ENCODE measurements at regions not wholly inside any gene's neighbourhood (a gene's known extent, or its start where the extent isn't known, plus 50 kb on each side); places are given as distances from the start of the nearest gene placed in this dataset.

- no peak for DNase-seq (ENCODE audit: low spot score)
- in situ Hi-C loops (cut with MboI; ENCODE audit: low pct_unique_long_range_greater_than_20kb, low sequenced_read_pairs, unreplicated experiment), result no loop called here
- TF ChIP-seq CTCF (IDR thresholded peaks at IDR 0.05; ENCODE audit: extremely low read depth, insufficient read depth, missing control alignments), result no peak
Measured at GRCh38 chr4:71907782-71908181, 123.9 kb upstream of the GC start.

- no peak for DNase-seq (ENCODE audit: low spot score)
- no peak for TF ChIP-seq CTCF (IDR thresholded peaks at IDR 0.05; ENCODE audit: extremely low read depth, insufficient read depth, missing control alignments)
- in situ Hi-C loops (cut with MboI; ENCODE audit: low pct_unique_long_range_greater_than_20kb, low sequenced_read_pairs, unreplicated experiment), result no loop called here
Measured at GRCh38 chr4:71913275-71913674, 118.5 kb upstream of the NPFFR2 start.

GRCh38 chr4:71923070-71923469, 108.7 kb upstream of the NPFFR2 start:
- TF ChIP-seq CTCF (IDR thresholded peaks at IDR 0.05; ENCODE audit: extremely low read depth, insufficient read depth, missing control alignments), result no peak
- in situ Hi-C loops (cut with MboI; ENCODE audit: low pct_unique_long_range_greater_than_20kb, low sequenced_read_pairs, unreplicated experiment), result no loop called here
- no peak for DNase-seq (ENCODE audit: low spot score)

- TF ChIP-seq CTCF (IDR thresholded peaks at IDR 0.05; ENCODE audit: extremely low read depth, insufficient read depth, missing control alignments), result no peak
- DNase-seq (ENCODE audit: low spot score), result no peak
- in situ Hi-C loops (cut with MboI; ENCODE audit: low pct_unique_long_range_greater_than_20kb, low sequenced_read_pairs, unreplicated experiment), result no loop called here
Measured at GRCh38 chr4:71930459-71930858, 101.3 kb upstream of the NPFFR2 start.

- DNase-seq (ENCODE audit: low spot score), result no peak
- no peak for TF ChIP-seq CTCF (IDR thresholded peaks at IDR 0.05; ENCODE audit: extremely low read depth, insufficient read depth, missing control alignments)
- in situ Hi-C loops (cut with MboI; ENCODE audit: low pct_unique_long_range_greater_than_20kb, low sequenced_read_pairs, unreplicated experiment), result no loop called here
Measured at GRCh38 chr4:71932941-71933340, 98.9 kb upstream of the NPFFR2 start.

GRCh38 chr4:71938776-71939175, 93.0 kb upstream of the NPFFR2 start:
- in situ Hi-C loops (cut with MboI; ENCODE audit: low pct_unique_long_range_greater_than_20kb, low sequenced_read_pairs, unreplicated experiment), result no loop called here
- TF ChIP-seq CTCF (IDR thresholded peaks at IDR 0.05; ENCODE audit: extremely low read depth, insufficient read depth, missing control alignments), result no peak
- DNase-seq (ENCODE audit: low spot score), result no peak

- in situ Hi-C loops (cut with MboI; ENCODE audit: low pct_unique_long_range_greater_than_20kb, low sequenced_read_pairs, unreplicated experiment), result no loop called here
- peak; percentile 11 for DNase-seq (ENCODE audit: low spot score)
- TF ChIP-seq CTCF (IDR thresholded peaks at IDR 0.05; ENCODE audit: extremely low read depth, insufficient read depth, missing control alignments), result peak; percentile 38
Measured at GRCh38 chr4:71941001-71941400, 90.8 kb upstream of the NPFFR2 start.
